ENCODE measurements at regions not wholly inside any gene's neighbourhood (a gene's known extent, or its start where the extent isn't known, plus 50 kb on each side); places are given as distances from the start of the nearest gene placed in this dataset.
"Not testable (repeated sequence)": the region's sequence is repeated elsewhere in the genome, so short reads cannot be mapped to it uniquely, and the experiment has no call there.

- Histone ChIP-seq H3K4me1 (ENCODE audit: low read length) (no peaks in the 10 kb centered on the region), H4K20me1 (ENCODE audit: insufficient read depth, low read length) (no peaks in the 10 kb centered on the region), H3K4me2 (ENCODE audit: low read length) (no peak overlapping the region), H3K79me2 (ENCODE audit: low read length) (no peaks in the 10 kb centered on the region), H3K27ac (ENCODE audit: low read length) (no peak overlapping the region), H3K4me3 (ENCODE audit: low read length) (no peak overlapping the region), H3K27me3 (ENCODE audit: low read depth, low read length) (no peaks in the 10 kb centered on the region), H3K9me3 (ENCODE audit: insufficient read depth, low read length) (no peaks in the 10 kb centered on the region), H3K36me3 (replicated peaks; ENCODE audit: low read depth, low read length) (no peaks in the 10 kb centered on the region), H3K9ac (ENCODE audit: low read length) (no peak overlapping the region), H2AFZ (ENCODE audit: low read depth, low read length) (no peak overlapping the region)
- TF ChIP-seq CTCF (IDR thresholded peaks at IDR 0.05; ENCODE audit: low read depth, low read length) (no peak), EZH2phosphoT487 (IDR thresholded peaks at IDR 0.05; ENCODE audit: low read depth) (no peak)
These were observed 64.0 kb upstream of the XIST start for GRCh38 chrX:73916489-73916888.

GRCh38 chrX:73914792-73915191 is 62.3 kb upstream of the XIST start:
- H3K4me3 ChIP-seq (ENCODE audit: low read length); H3K79me2 ChIP-seq (ENCODE audit: low read length); H3K4me1 ChIP-seq (ENCODE audit: low read length); H3K36me3 ChIP-seq (replicated peaks; ENCODE audit: low read depth, low read length); H2AFZ ChIP-seq (ENCODE audit: low read depth, low read length); H4K20me1 ChIP-seq (ENCODE audit: insufficient read depth, low read length); H3K9ac ChIP-seq (ENCODE audit: low read length); H3K27ac ChIP-seq (ENCODE audit: low read length); H3K27me3 ChIP-seq (ENCODE audit: low read depth, low read length); H3K9me3 ChIP-seq (ENCODE audit: insufficient read depth, low read length); H3K4me2 ChIP-seq (ENCODE audit: low read length): not testable (repeated sequence)

- Histone ChIP-seq H3K4me3 (ENCODE audit: low read length) (no peak overlapping the region), H3K27me3 (ENCODE audit: low read depth, low read length) (no peaks in the 10 kb centered on the region), H3K9ac (ENCODE audit: low read length) (no peak overlapping the region), H2AFZ (ENCODE audit: low read depth, low read length) (no peak overlapping the region), H3K9me3 (ENCODE audit: insufficient read depth, low read length) (no peaks in the 10 kb centered on the region), H3K79me2 (ENCODE audit: low read length) (no peaks in the 10 kb centered on the region), H3K4me2 (ENCODE audit: low read length) (no peak overlapping the region), H3K27ac (ENCODE audit: low read length) (no peak overlapping the region), H3K36me3 (replicated peaks; ENCODE audit: low read depth, low read length) (no peaks in the 10 kb centered on the region), H3K4me1 (ENCODE audit: low read length) (no peaks in the 10 kb centered on the region), H4K20me1 (ENCODE audit: insufficient read depth, low read length) (no peaks in the 10 kb centered on the region)
- TF ChIP-seq CTCF (IDR thresholded peaks at IDR 0.05; ENCODE audit: low read depth, low read length) (no peak), EZH2phosphoT487 (IDR thresholded peaks at IDR 0.05; ENCODE audit: low read depth) (no peak)
These were observed 61.1 kb upstream of the XIST start for GRCh38 chrX:73913580-73913979.

- H3K79me2 ChIP-seq (ENCODE audit: low read length); H3K27ac ChIP-seq (ENCODE audit: low read length); H3K36me3 ChIP-seq (replicated peaks; ENCODE audit: low read depth, low read length); H3K27me3 ChIP-seq (ENCODE audit: low read depth, low read length); H3K4me2 ChIP-seq (ENCODE audit: low read length); H3K4me3 ChIP-seq (ENCODE audit: low read length); H2AFZ ChIP-seq (ENCODE audit: low read depth, low read length); H3K9me3 ChIP-seq (ENCODE audit: insufficient read depth, low read length); H3K4me1 ChIP-seq (ENCODE audit: low read length); H4K20me1 ChIP-seq (ENCODE audit: insufficient read depth, low read length); H3K9ac ChIP-seq (ENCODE audit: low read length): not testable (repeated sequence)
These were observed 59.4 kb upstream of the XIST start for GRCh38 chrX:73911946-73912345.

- H3K4me2 ChIP-seq (ENCODE audit: low read length); H3K36me3 ChIP-seq (replicated peaks; ENCODE audit: low read depth, low read length); H3K4me1 ChIP-seq (ENCODE audit: low read length); H2AFZ ChIP-seq (ENCODE audit: low read depth, low read length); H3K9ac ChIP-seq (ENCODE audit: low read length); H3K9me3 ChIP-seq (ENCODE audit: insufficient read depth, low read length); H4K20me1 ChIP-seq (ENCODE audit: insufficient read depth, low read length); H3K79me2 ChIP-seq (ENCODE audit: low read length); H3K4me3 ChIP-seq (ENCODE audit: low read length); H3K27me3 ChIP-seq (ENCODE audit: low read depth, low read length); H3K27ac ChIP-seq (ENCODE audit: low read length): not testable (repeated sequence)
These were observed 53.3 kb upstream of the XIST start for GRCh38 chrX:73905749-73906374.

Measured in OCI-LY3 (cell line).